SK-N-SH treated with all-trans-retinoic acid at 6 μM for 48 hours (cell line): ENCODE measurements at regions not wholly inside any gene's neighbourhood (a gene's known extent, or its start where the extent isn't known, plus 50 kb on each side); places are given as distances from the start of the nearest gene placed in this dataset.

Experiments
- OSR1 ChIP-seq: fragments of 250-450 bp; sonication (Bioruptor Pico); IDR thresholded peaks from 2 replicates; pipeline ENCODE4 v1.8.0; 2022; ENCODE audit warnings: moderate library complexity, mild to moderate bottlenecking, inconsistent platforms
- RARB ChIP-seq: fragments of 250-450 bp; sonication (Bioruptor Pico); IDR thresholded peaks from 2 replicates; pipeline ENCODE4 v1.8.0; 2021; ENCODE audit warnings: mild to moderate bottlenecking, moderate library complexity
- TCF4 ChIP-seq: fragments of 250-450 bp; sonication (Bioruptor Pico); IDR thresholded peaks from 2 replicates; pipeline ENCODE4 v1.8.0; 2021; ENCODE audit warnings: mild to moderate bottlenecking, moderate library complexity, borderline replicate concordance
- TF ChIP-seq, protein P1 (sequence below): fragments of 250-450 bp; sonication (Bioruptor Pico); IDR thresholded peaks from 2 replicates; pipeline ENCODE4 v1.8.0; 2020; ENCODE audit warnings: mild to moderate bottlenecking, moderate library complexity, borderline replicate concordance

GRCh38 chr5:63306909-63307308 is 655.3 kb downstream of the HTR1A start:
- TF ChIP-seq, protein P1, sequence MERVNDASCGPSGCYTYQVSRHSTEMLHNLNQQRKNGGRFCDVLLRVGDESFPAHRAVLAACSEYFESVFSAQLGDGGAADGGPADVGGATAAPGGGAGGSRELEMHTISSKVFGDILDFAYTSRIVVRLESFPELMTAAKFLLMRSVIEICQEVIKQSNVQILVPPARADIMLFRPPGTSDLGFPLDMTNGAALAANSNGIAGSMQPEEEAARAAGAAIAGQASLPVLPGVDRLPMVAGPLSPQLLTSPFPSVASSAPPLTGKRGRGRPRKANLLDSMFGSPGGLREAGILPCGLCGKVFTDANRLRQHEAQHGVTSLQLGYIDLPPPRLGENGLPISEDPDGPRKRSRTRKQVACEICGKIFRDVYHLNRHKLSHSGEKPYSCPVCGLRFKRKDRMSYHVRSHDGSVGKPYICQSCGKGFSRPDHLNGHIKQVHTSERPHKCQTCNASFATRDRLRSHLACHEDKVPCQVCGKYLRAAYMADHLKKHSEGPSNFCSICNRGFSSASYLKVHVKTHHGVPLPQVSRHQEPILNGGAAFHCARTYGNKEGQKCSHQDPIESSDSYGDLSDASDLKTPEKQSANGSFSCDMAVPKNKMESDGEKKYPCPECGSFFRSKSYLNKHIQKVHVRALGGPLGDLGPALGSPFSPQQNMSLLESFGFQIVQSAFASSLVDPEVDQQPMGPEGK (CRISPR knock-in tag): no peak
- TF ChIP-seq OSR1 (no peak), RARB (CRISPR knock-in tag) (no peak), TCF4 (CRISPR knock-in tag) (no peak)
